Spleen (tissue), 7 donors: ENCODE measurements at regions not wholly inside any gene's neighbourhood (a gene's known extent, or its start where the extent isn't known, plus 50 kb on each side); places are given as distances from the start of the nearest gene placed in this dataset.

Experiments used
- CTCF ChIP-seq, 11 experiments: fragments of 200-600 bp in 7 of 11; fragments of 450-650 bp in 4 of 11; sonication (generic) in 4 of 11; IDR thresholded peaks in 8 of 11; conservative IDR thresholded peaks in 3 of 11; 1 replicate in 7 of 11; 2 replicates in 4 of 11; pipeline versions ENCODE4 v1.4.0 to v1.8.0; 2016 to 2021; ENCODE audit warnings: antibody characterized with exemption in 11 of 11, inconsistent platforms in 4 of 11, mild to moderate bottlenecking in 1 of 11
- POLR2A ChIP-seq, 3 donors: fragments of 450-650 bp; IDR thresholded peaks; one replicate each; pipeline ENCODE4 v1.5.1; 2017; ENCODE audit warnings: antibody characterized with exemption in 3 of 3, mild to moderate bottlenecking in 1 of 3
- POLR2AphosphoS5 ChIP-seq, 3 donors: sonication (generic); formaldehyde crosslinking; IDR thresholded peaks; one replicate each; pipeline ENCODE4 v1.5.1; 2017; ENCODE audit warnings: antibody characterized with exemption in 3 of 3
- donor health status: DM: no; HTN: no; CAD: no; lungs with moderate emphysema.
- donor health status: DM: no; HTN: no; CAD: no.
- donor health status: DM: no; HTN: no; CAD: no.

GRCh38 chr14:104237651-104238423 is 99.5 kb downstream of the KIF26A start:
- TF ChIP-seq CTCF (IDR thresholded peaks at IDR 0.05 in 8 of 11, conservative IDR thresholded peaks at IDR 0.05 in 3 of 11) (no peak), POLR2A (IDR thresholded peaks at IDR 0.05) (no peak), POLR2AphosphoS5 (IDR thresholded peaks at IDR 0.05) (no peak)
